Hippocampal formation (tissue), 2 donors: ENCODE measurements at regions not wholly inside any gene's neighbourhood (a gene's known extent, or its start where the extent isn't known, plus 50 kb on each side); places are given as distances from the start of the nearest gene placed in this dataset.
"Not testable (repeated sequence)": the region's sequence is repeated elsewhere in the genome, so short reads cannot be mapped to it uniquely, and the experiment has no call there.

Source experiments
- DNase-seq, 2 donors: peaks; one replicate each; lab custom pipeline; 2025; lab: John Stamatoyannopoulos, UW

GRCh38 chrX:45818913-45819312 is 618.2 kb upstream of the DIPK2B start:
- DNase-seq: no peak

- DNase-seq: no peak
Measured at GRCh38 chrX:45815441-45815840, 614.8 kb upstream of the DIPK2B start.

DNA sequence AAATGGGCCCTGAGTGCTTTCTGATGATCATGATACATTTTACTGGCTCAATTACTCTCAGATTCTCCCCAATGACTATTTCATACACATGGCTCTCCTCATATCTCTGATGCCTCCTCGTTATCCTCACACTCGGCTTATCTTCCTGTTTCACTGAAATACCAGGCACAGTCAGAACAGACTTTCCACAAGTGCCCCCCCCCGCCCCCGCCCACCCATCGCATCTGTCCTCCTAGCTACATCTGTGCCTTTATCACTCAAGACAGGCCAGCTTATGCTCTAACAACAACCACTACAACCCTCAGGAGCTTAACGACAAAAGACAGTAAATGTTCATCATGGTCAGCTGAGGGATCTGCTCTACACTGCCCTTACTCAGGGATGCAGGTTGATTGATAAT is 610.6 kb upstream of the DIPK2B start:
- no peak for DNase-seq

DNA sequence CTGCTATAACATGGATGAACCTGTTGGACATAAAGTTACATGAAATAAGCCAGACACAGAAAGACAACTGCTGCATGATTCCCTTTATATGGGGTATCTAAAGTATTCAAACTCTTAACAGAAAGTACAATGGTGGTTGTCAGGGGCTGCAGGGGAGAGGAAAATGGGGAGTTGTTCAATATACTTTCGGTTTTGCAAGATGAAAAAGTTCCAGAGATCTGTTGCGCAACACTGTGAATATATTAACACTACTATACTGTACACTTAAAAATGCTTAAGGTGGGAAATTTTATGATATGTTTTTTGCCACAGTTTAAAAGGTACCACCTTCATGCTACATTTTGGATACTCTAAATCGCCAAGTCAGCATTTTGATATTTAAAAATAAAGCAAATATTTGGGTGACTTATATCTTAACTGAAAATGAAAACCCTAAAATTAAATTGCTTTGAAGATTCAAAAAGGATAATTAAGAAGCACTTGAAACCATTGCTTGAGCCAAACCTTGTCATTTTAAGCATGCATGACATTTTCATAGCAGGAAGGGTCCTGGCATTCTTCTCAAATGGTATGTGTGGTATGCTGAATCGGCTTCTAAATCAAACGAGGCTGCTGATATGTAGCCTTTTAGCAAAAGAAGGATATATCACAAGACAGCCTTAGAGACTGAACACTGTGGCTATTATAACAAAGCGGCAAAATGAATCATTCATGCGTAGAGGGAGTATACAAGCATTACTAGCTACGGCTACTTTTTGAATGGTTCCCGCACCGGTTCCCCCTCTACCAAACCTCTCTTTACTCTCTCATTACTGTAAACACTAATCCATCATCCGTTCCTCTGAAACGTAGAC is 607.1 kb upstream of the DIPK2B start:
- DNase-seq: no peak

DNA sequence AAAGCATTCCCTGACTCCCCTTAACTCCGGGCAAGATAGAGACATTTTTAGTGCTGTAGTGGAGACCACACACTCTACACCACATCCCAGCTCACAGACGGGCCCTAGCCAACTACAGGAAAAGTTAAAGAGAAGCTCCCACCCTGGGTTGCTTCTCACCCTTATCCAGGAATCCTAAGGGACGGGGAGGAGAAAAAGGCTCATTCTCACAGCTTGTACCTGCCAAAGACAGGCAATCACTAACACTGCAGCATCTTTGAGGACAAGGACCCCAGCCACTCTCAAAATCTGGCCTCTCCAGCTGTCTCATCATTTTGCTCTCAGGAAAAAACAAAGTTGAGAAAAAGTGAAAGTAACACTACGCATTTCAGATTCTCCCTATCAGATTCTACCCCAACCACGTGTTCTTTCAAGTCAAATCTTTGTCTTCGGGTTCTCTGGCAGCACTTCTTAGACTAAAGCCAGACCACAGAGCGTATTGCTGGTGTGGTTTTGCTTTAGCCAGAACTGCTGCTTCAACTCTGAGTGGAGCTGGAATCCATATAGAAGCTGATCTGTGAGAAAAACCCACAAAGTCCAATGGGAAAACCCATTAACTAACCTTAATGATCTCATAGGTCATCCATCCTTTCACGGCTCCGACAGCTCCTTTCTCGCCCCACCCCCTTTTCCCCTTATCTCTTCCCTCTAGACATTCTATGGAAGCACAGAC is 605.9 kb upstream of the DIPK2B start:
- no peak for DNase-seq

DNA sequence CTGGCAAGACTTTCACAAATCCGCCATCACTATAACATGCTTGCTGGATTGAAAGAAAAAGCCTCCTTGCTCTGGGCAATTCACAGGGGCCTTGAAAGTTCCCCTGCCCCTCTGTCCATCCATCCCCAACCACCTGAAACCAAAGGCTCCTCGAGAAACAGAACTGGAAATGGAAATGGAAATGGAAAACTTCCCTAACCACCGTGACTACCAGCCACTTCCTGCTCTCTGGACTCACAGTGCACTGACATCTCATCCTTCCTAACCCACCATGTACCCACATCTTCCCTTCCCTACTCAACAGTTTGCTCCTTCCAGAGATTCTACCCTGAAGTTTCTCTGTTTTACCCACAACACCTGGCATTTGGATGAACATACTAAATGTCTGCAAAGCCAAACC is 603.6 kb upstream of the DIPK2B start:
- no peak for DNase-seq

DNA sequence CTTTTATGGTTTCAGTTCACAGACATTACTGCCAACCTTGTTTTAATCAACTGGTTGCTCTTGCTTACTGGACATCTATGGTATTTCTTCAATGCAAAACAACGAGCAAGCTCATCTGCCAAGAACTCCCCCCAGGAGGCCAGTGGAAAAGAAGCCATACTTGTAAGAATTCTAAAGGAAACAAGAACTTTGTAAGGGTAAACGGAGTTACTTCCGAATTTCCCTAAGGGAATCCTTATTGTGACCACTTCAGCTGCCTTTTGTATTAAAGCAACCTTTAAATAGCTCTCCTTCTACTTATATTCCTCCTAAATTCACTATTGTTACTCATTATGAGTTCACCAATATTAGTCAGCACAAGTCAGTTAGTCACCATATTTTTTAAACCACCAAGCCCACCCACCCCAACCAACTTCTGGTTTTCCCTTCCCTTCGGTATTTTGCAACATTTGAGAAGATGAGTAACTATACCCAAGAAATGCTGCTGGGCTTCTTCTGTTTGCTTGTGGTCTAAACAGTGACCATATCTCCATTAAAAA is 602.8 kb upstream of the DIPK2B start:
- no peak for DNase-seq

DNA sequence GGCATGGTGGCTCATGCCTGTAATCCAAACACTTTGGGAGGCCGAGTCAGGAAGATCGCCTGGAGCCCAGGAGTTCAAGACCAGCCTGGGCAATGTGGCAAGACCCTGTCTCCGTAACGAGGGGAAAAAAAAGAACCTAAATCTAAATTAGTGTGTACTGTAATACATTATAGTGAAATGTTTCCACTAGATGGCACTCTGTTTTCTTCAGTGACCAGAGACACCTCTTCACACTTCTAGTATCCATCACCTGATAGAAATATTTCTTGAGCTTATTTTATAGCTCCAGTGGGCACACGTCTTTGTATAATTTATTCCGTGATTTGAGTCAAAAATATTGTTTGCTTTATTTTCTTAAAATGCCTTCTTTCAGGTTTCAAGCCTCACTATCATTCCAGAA is 600.9 kb upstream of the DIPK2B start:
- DNase-seq: no peak

GRCh38 chrX:45800746-45801453 is 600.2 kb upstream of the DIPK2B start:
- DNase-seq: not testable (repeated sequence)

DNA sequence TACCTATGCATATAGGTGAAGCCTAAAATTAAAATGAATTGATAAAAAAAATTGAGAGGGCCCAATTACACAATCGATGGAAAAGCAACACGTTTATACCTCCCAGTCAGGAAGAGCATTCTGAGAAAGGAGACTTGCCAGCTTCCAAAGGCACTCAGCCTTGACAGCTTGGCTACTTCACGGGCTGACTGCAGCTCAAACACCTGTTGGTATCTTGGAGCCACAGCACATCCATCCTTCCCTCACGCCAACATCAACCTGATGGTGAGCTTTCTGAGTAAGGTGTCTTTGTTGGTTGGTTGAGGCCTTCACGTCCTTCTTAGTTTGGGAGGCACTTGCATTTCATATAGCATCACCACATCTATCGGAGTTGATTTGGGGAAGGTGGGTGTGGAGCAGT is 598.9 kb upstream of the DIPK2B start:
- DNase-seq: no peak

DNA sequence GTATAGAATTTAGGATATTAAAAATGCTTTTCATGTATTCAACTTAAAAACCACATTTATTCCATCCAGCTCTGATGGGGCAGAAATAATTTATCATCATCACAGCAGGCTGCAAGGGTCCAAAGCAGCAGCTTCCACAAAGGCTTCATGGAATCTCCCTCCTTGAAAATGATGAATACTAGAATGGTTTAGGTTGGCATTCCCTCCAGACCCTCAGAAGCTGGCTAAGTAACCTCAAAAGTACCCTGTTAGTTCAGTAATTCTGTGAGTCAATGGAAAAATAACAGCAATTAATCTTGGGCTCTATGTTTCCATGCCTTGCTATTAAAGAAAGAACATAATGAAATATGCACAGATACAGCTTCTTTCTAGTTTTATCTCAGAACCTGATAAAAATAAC is 594.9 kb upstream of the DIPK2B start:
- no peak for DNase-seq

GRCh38 chrX:45794995-45795337 is 594.3 kb upstream of the DIPK2B start:
- no peak for DNase-seq

DNA sequence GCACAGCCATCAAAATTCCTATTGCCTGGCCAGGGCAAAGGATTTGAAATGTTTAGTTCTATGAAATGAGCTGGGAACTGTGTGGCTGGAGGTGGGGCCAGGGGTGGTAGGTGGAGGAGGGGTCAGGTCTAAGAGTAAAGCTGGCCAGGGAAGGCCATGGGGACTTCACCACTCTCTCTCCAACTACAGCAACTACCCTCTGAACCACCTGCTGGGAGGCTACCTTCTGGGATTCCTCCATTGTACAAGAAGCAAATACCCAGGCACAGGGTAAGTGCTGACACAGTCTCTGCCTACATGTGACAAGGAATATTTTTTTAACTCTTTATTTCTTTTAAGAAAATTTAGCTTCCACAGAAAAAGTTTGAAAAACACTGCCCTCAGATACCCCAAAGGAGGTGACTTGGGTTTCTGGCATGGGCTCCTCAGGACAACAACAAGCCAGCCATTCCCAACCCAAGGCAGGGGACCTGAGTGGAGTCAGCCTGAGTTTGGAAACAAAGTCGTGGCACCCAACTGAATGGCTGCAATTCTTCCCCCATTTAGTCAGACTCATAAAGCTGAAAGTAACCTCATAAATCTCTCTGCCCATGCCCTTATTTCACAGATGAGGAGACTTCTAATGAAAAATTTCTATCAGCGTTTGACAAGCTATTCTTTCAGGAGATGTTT is 593.8 kb upstream of the DIPK2B start:
- no peak for DNase-seq

DNA sequence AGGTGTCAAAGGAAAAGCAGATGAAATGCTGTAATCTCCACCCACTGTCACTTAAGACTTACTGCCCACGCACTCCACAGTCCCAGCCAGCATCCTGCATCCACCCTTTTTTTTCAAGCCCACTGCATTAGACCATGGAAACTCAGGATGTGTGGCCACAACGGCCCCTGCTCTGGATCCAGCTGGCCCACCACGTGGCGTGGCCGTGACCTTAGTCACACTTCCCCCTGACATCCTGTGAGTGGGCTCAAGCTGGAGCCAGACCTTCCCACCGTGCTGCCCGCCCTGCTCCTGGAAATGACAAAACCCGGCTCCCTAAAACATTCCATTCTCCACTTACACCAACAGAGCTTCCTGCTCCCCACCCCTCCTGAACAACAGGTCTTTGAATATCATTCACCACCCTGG is 588.3 kb upstream of the DIPK2B start:
- no peak for DNase-seq

GRCh38 chrX:45788315-45788714 is 587.6 kb upstream of the DIPK2B start:
- no peak for DNase-seq

DNA sequence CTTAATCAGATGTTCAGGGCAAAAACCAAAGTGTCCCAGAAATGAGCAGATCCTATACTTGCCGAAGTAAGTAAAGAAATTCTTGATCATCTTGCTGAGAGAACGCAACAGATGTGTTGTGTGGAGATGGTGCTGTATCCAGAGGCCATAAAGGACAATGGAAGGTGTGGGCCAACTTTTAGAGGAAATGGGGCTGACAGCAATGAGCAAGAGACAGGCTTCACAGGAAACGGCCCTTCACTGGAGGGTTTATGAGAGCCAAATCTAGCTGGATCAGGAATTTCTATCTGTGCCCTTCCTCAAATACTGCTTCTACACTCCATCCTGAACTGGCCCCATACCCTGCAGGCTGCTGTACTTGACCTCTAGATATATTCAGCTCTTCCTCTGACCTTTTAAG is 583.9 kb upstream of the DIPK2B start:
- no peak for DNase-seq

DNA sequence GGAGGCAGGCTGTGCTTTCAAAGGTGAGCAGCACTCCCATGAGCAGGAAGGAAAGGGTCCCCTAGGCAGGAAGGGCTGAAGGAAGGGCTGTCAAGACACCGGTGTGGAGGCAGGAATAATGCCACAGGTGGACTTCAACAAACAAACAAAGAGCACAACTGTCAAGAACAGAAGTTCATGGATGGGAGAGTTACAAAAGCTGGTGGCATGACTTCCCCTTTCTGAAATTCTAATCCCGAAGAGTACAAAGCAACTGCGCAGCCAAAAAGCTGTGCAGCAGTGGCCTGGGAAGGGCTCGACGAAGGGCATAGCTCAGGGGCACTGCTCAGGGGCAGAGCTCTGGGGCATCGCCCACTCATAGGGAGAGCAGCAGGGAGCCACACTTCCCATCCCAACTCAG is 582.3 kb upstream of the DIPK2B start:
- no peak for DNase-seq

GRCh38 chrX:45781901-45782553 is 581.4 kb upstream of the DIPK2B start:
- DNase-seq: no peak

- DNase-seq: no peak
Measured at GRCh38 chrX:45778616-45779015, 577.9 kb upstream of the DIPK2B start.

DNA sequence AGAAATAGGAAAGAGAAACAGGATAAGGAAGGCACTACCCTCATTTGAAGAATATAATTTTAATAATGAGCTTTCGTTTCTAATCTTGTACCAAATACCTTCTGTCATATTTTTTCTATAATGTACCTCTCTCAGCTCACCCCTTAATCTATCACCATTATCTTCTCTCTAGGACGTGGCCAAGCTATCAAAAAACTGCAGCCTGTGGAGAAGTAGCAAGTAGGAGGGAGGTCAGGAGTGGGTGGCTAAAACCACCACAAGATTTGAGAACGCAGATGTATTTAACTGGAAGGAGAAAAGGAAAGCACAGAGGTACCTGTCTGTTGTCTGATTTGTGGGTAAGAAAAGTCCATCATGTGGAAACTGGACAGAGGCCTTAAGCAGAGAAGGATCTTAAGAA is 576.7 kb upstream of the DIPK2B start:
- no peak for DNase-seq

DNA sequence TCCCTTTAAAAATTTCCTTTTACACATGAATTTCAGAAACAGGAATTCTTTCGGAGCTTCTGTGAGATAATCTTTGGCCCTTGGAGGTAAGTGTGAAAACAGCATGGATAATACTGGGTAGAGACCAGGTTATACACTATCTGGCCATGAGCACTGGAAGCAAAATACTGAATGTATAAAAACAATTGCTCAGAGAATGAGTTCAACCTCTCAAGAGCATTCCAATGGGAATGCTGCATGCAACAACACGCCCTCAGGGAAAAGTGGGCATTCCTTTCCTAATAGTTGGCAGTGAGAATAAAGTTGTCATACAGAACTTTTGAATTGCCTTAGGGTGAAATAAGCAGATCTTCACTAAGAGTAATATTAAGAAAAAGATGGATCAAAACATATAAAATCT is 574.8 kb upstream of the DIPK2B start:
- DNase-seq: no peak

DNA sequence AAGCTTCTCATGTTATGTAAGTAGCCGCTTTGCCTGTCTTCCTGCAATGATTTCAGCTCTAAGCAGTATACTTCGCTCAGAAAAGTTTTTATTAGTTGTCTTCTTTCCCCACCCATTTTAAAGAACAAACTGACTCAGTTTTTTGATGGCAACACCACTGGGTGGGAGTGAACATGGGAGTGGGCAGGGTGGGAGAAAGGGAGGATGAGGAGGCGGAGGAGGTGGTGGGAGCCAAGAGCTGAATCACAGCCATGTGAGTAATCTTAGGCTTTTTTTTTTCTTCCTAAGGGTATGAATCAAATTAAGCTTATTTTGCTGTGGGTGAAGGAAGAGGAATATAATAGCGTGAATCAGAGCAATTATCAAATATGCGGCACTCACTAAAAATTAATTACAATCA is 574.3 kb upstream of the DIPK2B start:
- DNase-seq: no peak
